HG03575 (cell line): ENCODE measurements at regions not wholly inside any gene's neighbourhood (a gene's known extent, or its start where the extent isn't known, plus 50 kb on each side); places are given as distances from the start of the nearest gene placed in this dataset.

Source experiments
- ATAC-seq: cut with Tn5 transposase; IDR thresholded peaks from one replicate; pipeline ENCODE4 v1.9.1; 2021; ENCODE audit not compliant: unreplicated experiment, insufficient number of reproducible peaks, low FRiP score; ENCODE audit errors: extremely low read depth

- no peak for ATAC-seq
Measured at GRCh38 chr15:98419173-98419780, 229.1 kb upstream of the IGF1R start.

DNA sequence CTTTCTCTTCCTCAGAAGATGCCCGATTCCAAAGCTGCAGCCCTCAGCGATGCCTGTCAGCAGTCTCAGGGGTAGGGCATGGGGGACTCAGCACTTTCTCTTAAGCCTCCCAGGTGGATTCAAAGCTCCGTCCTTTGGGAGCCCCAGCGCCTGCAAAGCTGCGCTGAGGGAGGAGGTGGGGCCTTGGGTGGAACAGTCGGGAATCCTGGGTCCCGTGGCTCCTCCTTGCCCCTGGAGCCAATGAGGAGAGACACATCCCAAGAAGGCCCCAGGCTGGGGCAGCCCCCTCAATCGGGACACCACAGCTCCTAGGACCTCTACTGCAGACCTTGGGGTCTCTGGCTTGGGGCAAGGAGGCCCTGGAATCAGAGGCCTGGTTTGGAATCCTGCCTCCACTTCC is 227.5 kb upstream of the IGF1R start:
- ATAC-seq = no peak

GRCh38 chr15:98421419-98422129 is 226.8 kb upstream of the IGF1R start:
- ATAC-seq = no peak

GRCh38 chr15:98422130-98422478 is 226.2 kb upstream of the IGF1R start:
- no peak for ATAC-seq

DNA sequence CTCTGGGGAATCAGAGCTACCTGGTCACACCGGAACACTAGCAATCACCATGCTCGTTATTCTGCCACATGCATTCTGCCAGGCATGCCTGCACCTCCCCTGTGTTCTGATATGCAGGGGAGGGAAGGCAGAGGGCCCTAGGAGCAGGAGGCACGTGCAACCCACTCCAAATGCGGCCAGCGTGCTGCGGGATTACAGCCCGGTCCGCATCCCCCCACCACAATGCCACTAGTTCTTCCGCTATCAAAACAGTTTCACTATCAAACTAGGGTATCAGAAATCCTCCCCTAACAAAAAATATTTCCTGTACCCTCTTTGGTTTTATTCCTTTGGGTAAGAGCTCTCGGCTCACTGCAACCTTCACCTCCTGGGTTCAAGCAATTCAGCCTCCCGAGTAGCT is 223.2 kb upstream of the IGF1R start:
- no peak for ATAC-seq

GRCh38 chr15:98427321-98427720 is 221.0 kb upstream of the IGF1R start:
- ATAC-seq = no peak

DNA sequence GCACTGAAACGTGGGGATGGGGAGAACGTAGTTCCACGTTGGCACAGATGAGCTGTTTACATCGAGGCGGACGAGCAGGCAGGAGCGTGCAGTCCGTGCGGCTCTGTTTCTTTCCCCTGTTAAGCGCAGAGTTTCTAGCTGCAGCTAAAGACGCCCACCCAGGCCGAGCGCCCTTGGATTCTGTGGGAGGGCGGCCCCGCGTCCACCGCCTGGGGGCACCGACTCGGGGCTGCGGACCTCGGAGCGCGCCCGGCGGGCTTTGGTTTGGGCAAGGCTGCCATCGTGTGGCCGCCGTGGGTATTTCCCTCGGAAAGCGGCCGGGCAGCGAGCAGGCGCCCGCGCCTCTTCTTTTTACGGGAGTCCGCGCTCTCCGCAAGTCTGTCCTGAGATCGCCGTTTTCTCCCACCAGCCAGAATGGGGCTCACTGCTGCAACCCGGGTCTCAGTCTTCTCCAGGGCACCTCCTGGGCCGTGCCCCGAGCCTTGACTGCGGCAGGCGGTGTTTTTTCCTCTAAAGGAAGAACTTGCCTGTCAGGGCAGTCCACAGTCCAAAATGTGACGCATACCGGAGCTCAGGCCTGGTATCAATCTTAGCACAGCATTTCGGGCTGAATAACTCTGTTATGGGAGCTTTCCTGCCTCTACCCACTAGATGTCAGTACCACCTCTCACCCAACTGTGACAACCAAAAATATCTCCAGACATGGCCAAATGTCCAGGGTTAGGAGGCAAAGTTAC is 219.9 kb upstream of the IGF1R start:
- no peak for ATAC-seq

DNA sequence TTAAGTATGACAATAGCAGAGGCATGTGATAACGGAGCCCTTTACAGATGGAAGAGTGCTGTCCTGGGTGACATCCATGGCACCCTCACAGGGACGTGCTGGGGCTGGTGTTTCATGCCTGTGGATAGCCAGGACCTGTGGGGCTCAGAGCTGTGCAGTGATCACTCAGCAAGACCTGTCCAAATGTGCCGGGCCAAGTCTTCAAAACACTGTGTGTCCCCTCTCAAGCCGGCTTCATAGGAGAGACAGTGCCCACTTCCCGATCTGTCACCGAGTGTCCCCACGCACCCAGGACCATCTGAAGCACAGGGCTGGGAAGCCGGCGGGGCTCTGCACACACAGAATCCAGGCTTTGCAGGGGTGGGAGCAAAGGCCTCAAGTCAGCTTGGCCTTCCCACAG is 217.2 kb upstream of the IGF1R start:
- ATAC-seq = no peak

DNA sequence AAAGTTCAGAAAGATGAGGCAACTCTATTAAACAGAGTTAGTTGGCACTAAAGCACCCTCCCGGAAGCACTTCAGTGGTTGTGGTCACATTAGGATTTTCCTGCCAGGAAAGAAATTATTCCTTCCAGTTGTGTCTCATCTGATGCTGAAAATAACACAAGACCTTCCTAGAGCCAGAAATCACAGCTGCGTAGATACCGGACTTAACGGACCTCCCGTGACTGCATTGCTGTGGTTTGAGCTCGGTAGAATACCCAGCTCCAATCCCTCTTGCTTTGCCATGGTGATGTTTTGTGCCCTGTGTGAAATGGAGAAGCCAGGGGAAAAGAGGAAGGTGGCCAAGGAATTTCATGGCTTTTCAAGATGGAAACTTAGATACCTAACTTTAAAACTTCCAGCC is 215.0 kb upstream of the IGF1R start:
- ATAC-seq = no peak

DNA sequence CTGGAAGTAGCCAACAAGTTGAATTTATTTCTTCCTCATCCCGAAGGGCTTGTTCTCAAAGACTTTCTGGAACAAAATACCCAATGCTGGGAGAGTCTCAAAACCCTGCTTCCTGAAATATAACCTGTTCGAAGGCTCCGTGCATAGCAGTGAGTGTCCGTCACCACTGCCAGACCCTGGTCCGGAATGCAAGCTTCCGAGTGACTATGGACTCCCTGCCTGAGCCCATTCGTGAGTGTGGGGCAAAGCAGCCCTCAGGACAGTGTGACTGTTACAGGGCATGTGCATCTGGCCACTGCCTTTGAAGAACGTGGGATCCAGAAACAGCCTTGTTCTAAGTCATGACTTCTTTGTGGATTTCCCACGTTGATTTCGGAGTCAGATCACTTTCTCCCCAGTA is 214.5 kb upstream of the IGF1R start:
- no peak for ATAC-seq

DNA sequence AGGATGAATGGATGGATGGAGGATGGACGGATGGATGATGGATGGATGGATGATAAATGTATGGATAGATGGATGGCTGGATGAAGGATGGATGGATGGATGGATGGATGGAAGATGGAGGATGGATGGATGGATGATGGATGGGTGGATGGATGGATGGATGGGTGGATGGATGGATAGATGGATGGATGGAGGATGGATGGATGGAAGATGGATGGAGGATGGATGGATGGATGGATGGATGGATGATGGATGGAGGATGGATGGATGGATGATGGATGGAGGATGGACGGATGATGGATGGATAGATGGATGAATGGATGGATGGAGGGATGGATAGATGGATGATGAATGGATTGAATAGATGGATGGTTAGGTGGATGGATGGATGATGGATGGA is 210.6 kb upstream of the IGF1R start:
- ATAC-seq = no peak

- ATAC-seq = no peak
Measured at GRCh38 chr15:98438326-98438725, 210.0 kb upstream of the IGF1R start.

DNA sequence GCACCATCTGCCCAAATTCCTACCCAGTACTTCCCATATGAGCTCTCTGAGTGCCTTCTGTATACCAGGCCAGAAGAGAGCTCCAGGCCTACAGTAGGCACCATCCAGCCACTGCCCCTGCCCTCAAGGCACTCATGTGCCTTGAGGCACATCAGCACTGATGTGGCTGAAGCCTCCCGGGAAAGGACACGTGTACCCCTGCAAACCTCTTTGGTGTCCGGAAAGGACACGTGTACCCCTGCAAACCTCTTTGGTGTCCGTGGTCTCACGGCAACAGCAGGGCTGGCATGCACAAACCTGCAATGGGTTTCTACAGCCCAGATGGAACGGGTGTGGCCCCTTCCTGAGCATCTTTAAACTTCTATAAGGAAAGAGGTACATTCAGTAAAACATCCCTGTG is 209.4 kb upstream of the IGF1R start:
- no peak for ATAC-seq

- ATAC-seq = no peak
Measured at GRCh38 chr15:98439523-98439942, 208.8 kb upstream of the IGF1R start.

DNA sequence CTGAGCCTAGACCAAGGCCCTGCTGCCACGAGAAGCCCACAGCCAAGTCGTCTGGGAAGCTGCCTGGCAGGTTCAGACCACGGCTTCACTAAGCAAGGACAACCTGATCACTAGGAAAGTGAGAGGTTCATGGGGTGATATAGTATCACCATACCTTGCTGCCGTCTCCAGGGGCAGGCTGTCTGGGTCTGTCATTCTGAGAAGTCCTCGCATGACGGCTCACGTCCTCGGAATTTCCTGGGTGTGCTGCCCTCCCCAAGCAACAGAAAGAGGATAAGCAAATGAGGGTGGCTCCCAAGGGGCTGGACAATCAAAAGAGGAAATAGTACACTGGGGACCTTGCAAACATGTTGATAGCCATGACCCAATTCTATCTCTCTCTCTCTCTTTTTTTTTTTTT is 207.4 kb upstream of the IGF1R start:
- no peak for ATAC-seq

DNA sequence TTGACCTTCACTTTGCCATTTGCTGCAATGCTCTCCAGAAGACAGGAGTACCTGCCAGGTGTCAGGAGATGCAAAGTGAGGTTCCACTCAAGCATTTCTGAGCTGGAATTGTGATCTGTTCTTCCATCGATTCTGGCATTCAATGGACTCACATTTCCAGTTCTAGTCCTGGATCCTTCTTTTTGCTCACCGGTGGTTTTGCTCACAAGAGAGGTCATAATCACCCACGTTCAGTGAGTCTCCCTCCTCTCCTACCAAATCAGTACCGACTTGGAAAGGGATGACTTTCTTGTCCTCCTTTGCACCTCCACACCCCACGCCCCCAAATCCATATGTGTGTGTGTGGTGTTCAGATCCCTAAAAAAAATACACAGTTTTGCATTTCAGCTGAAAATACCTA is 206.7 kb upstream of the IGF1R start:
- no peak for ATAC-seq

GRCh38 chr15:98442379-98442833 is 205.9 kb upstream of the IGF1R start:
- peak; percentile 44 for ATAC-seq

- no peak for ATAC-seq
Measured at GRCh38 chr15:98442901-98443300, 205.4 kb upstream of the IGF1R start.

- ATAC-seq = no peak
Measured at GRCh38 chr15:98443526-98443925, 204.8 kb upstream of the IGF1R start.

- ATAC-seq = no peak
Measured at GRCh38 chr15:98444138-98444537, 204.2 kb upstream of the IGF1R start.
